ENCODE measurements at regions not wholly inside any gene's neighbourhood (a gene's known extent, or its start where the extent isn't known, plus 50 kb on each side); places are given as distances from the start of the nearest gene placed in this dataset.

DNA sequence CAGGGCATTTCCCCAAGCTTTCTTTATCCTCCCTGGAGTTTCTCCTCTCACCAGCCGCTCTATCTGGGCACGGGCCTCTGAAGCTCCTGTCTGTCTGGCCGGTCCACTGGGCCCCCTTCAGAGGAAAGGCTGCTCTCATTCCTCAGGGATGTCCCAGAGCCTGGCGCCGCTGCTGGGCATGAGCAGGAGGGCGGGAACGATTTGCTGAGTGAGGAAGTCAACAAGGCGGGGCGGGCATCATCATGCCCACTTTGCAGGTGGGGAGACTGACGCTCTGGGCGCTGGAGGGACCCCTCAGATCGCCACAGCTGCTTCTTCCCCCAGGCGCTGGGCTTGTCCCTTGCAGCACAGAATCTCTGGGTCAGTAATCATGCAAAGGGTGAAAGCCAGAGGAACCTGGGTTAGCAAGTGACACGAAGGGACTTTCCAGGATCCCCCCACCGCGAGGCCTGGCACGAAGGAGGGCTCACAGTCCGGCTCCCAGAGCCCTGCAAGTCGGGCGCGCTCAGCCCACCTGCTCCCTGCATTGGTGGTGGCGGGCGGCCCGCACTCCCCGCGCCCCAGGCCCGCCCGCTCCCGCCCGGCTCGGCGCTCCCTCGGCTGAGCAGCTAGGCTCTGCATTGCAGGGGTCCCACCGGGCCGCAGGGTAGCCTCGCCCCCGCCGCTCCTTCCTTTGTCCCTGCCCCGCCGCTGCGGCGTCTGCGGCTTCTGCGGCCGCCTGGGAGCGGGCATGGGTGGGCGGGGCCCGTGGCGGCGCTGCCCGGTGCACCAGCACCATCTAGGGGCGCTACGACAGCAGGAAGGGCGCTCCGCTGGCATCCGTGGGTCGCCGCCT is 157.8 kb downstream of the CYRIA start:
- DNase-seq (ENCODE audit: low read depth) = peak; percentile 56
- H3K4me3 ChIP-seq (ENCODE audit: low read depth, low read length) = no peak overlapping the region
- TF ChIP-seq MYC (IDR thresholded peaks at IDR 0.05; ENCODE audit: low read depth, low read length) = no peak
- TF ChIP-seq, protein P1, sequence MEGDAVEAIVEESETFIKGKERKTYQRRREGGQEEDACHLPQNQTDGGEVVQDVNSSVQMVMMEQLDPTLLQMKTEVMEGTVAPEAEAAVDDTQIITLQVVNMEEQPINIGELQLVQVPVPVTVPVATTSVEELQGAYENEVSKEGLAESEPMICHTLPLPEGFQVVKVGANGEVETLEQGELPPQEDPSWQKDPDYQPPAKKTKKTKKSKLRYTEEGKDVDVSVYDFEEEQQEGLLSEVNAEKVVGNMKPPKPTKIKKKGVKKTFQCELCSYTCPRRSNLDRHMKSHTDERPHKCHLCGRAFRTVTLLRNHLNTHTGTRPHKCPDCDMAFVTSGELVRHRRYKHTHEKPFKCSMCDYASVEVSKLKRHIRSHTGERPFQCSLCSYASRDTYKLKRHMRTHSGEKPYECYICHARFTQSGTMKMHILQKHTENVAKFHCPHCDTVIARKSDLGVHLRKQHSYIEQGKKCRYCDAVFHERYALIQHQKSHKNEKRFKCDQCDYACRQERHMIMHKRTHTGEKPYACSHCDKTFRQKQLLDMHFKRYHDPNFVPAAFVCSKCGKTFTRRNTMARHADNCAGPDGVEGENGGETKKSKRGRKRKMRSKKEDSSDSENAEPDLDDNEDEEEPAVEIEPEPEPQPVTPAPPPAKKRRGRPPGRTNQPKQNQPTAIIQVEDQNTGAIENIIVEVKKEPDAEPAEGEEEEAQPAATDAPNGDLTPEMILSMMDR (IDR thresholded peaks at IDR 0.05; ENCODE audit: low read depth, low read length) = peak; percentile 33

DNA sequence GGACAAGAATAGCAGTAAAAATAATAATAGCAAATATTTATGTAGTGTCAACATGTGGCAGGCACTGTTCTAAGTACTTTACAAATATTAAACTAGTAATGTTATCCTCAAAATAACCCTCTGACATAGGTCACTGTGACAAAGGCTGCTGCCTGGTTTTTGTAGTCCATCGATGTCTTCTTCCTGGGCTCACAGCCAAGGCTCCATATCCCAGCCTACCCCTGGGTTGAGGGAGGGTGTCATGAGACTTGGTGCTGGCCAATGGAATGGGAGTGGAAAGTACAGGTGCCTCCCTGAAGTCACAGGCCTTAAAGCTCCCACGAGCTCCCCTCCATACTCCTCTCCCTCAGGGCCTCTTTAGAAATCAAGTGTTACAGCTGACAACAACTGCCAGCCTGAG is 159.3 kb downstream of the CYRIA start:
- DNase-seq (ENCODE audit: low read depth) = no peak
- no peak overlapping the region for H3K4me3 ChIP-seq (ENCODE audit: low read depth, low read length)
- no peak for TF ChIP-seq MYC (IDR thresholded peaks at IDR 0.05; ENCODE audit: low read depth, low read length)
- no peak for TF ChIP-seq POLR2A (IDR thresholded peaks at IDR 0.05; ENCODE audit: extremely low read depth, insufficient read length)
- TF ChIP-seq, protein P2, sequence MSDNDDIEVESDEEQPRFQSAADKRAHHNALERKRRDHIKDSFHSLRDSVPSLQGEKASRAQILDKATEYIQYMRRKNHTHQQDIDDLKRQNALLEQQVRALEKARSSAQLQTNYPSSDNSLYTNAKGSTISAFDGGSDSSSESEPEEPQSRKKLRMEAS (IDR thresholded peaks at IDR 0.05; ENCODE audit: low read depth, low read length) = no peak
- TF ChIP-seq, protein P1 (IDR thresholded peaks at IDR 0.05; ENCODE audit: low read depth, low read length) = no peak

DNA sequence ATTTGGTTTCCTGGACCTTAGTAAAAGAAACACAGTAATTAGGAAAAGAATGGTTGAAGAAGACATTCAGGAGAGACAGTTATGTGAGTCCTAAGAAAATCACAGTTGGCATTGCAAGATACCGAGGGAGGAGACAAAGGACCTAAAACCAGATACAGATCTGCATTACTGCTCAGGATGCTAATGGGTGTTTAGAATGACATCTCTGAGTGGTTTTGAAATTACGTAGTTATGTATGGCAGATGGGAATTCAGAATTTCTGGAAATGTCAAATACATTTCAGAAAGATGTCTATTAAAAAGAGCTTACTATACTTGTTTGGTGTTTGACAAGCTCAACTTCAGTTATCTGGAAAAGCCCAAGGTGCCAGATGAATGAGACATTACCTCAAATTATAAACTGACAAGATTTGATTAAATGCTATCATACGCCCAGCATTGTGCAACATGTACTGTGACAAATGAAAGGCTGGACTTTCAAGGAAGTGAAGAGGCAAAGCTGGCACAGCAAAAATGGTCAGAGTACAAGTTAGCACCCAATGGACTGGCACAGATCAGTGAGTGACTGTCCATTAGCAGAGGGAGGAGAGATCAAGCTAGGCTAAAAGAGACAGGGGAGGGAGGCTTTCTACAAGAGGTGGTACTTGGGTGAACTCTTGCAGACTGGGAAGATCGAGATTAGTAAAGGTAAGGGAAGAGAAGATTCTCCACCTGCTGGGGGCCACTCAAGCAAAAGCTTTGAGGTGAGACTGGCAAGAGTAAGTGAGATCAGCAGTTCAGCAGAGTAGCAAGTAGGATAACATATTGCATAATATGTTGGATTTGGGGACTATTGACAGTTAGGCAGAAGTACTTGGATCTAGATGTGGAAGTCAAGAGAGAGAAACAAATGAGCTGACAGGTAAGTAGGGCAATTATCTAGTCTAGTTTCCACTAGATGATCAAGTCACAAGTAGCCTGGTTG is 168.9 kb downstream of the CYRIA start:
- no peak overlapping the region for H3K4me3 ChIP-seq (ENCODE audit: low read depth, low read length)
- TF ChIP-seq, protein P2 (IDR thresholded peaks at IDR 0.05; ENCODE audit: low read depth, low read length) = no peak
- TF ChIP-seq POLR2A (IDR thresholded peaks at IDR 0.05; ENCODE audit: extremely low read depth, insufficient read length) (no peak), MYC (IDR thresholded peaks at IDR 0.05; ENCODE audit: low read depth, low read length) (no peak)
- TF ChIP-seq, protein P1 (IDR thresholded peaks at IDR 0.05; ENCODE audit: low read depth, low read length) = no peak
- no peak for DNase-seq (ENCODE audit: low read depth)

DNA sequence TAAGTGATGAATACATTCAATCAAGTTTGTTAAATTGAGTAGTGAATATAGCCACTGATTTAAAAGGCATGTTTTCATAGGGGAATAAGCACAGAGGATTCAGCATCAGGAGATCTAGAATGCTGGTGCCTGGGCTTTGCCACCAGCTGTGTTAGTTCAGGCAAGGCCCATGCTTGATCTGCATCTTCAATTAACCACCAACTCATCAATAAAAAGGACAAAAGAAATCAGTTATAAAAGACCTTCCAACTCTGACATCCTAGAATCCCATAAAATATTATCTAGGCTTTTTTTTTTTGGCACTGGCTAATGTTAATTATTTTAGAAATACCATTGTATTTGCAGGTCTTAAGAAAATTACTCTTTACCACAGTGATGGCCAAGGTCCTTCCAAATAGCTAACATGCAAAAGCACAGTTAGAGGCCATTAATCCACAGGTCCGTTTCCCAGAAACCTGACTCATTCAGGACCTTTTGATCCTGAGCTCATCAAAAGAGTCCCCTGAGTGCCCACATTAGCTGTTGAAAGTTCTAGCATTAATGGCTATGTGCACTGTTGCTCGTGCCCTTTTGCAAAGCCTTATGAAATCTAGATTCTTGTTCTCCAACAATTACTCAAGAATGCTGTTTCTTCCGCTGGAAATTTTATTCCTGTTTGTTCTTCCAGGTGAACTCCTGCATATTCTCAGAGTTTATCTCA is 170.0 kb downstream of the CYRIA start:
- H3K4me3 ChIP-seq (ENCODE audit: low read depth, low read length) = no peak overlapping the region
- DNase-seq (ENCODE audit: low read depth) = no peak
- TF ChIP-seq POLR2A (IDR thresholded peaks at IDR 0.05; ENCODE audit: extremely low read depth, insufficient read length) (no peak), MYC (IDR thresholded peaks at IDR 0.05; ENCODE audit: low read depth, low read length) (no peak)
- TF ChIP-seq, protein P1 (IDR thresholded peaks at IDR 0.05; ENCODE audit: low read depth, low read length) = no peak
- TF ChIP-seq, protein P2 (IDR thresholded peaks at IDR 0.05; ENCODE audit: low read depth, low read length) = no peak

DNA sequence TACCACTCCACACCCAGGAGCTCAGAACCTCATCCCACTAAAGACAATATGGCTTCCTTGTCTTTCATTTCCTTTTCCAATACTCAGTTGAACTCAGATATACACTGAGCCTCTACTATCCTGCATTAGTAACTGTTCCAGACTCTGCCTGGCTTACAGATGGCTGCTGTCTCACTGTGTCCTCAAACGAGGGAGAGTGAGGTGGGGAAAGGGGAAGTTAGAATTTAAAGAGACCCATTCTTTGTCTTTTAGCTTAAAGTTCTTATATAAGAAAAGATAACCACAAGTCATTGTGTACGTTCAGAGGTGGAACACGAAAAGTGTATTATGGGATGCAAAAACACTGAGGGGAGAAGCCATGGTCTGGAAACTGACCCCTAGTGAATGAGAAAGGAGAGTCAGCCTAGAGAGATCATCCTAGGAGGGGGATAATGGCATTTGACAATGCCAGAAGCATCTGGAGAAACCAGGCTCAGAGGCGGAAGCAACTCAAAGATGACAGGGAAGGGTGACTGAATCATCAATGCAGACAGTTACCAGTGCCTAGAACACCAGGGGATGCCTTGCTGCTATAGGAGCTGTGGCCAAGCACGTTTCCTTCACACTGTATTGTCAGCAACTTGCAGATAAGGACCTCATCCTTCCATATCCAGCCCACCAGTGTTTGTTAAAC is 170.7 kb downstream of the CYRIA start:
- DNase-seq (ENCODE audit: low read depth) = no peak
- TF ChIP-seq, protein P2 (IDR thresholded peaks at IDR 0.05; ENCODE audit: low read depth, low read length) = no peak
- TF ChIP-seq, protein P1 (IDR thresholded peaks at IDR 0.05; ENCODE audit: low read depth, low read length) = no peak
- TF ChIP-seq MYC (IDR thresholded peaks at IDR 0.05; ENCODE audit: low read depth, low read length) (no peak), POLR2A (IDR thresholded peaks at IDR 0.05; ENCODE audit: extremely low read depth, insufficient read length) (no peak)
- H3K4me3 ChIP-seq (ENCODE audit: low read depth, low read length) = no peak overlapping the region

Data from NB4 (cell line).